Spleen (tissue), 11 donors: ENCODE measurements at regions not wholly inside any gene's neighbourhood (a gene's known extent, or its start where the extent isn't known, plus 50 kb on each side); places are given as distances from the start of the nearest gene placed in this dataset.

ENCODE experiments used
- DNase-seq: peaks from one replicate; pipeline ENCODE4 v3.0.0-alpha.2; 2020
- H3K27ac ChIP-seq, 8 donors: fragments of 200-600 bp; sonication (generic) in 7 of 8; 1 replicate in 4 of 8; 2 replicates in 4 of 8; pipeline versions ENCODE4 v1.5.0 to v1.8.0; 2016 to 2021; ENCODE audit warnings: inconsistent platforms in 4 of 8, mild to moderate bottlenecking in 4 of 8, moderate library complexity in 1 of 8
- H3K27me3 ChIP-seq, 7 donors: fragments of 200-600 bp; sonication (generic) in 6 of 7; replicated peaks in 1 of 7; 1 replicate in 4 of 7; 2 replicates in 3 of 7; pipeline versions ENCODE4 v1.5.0 to v1.8.0; 2016 to 2021; ENCODE audit warnings: inconsistent platforms in 3 of 7, mild to moderate bottlenecking in 1 of 7
- H3K36me3 ChIP-seq, 6 donors: fragments of 200-600 bp; sonication (generic) in 5 of 6; 1 replicate in 4 of 6; 2 replicates in 2 of 6; pipeline versions ENCODE4 v1.5.0 to v1.8.0; 2016 to 2021; ENCODE audit warnings: inconsistent platforms in 2 of 6
- H3K4me1 ChIP-seq, 6 donors: fragments of 200-600 bp; sonication (generic) in 5 of 6; 1 replicate in 3 of 6; 2 replicates in 3 of 6; pipeline versions ENCODE4 v1.5.0 to v1.8.0; 2016 to 2021; ENCODE audit warnings: inconsistent platforms in 3 of 6
- H3K4me3 ChIP-seq, 8 donors: fragments of 200-600 bp; sonication (generic) in 7 of 8; 1 replicate in 4 of 8; 2 replicates in 4 of 8; pipeline versions ENCODE4 v1.5.0 to v1.8.0; 2016 to 2021; ENCODE audit warnings: inconsistent platforms in 4 of 8, mild to moderate bottlenecking in 4 of 8, moderate library complexity in 2 of 8
- H3K9me3 ChIP-seq, 8 donors: fragments of 200-600 bp; sonication (generic) in 7 of 8; 1 replicate in 4 of 8; 2 replicates in 4 of 8; pipeline versions ENCODE4 v1.5.0 to v1.8.0; 2016 to 2021; ENCODE audit warnings: inconsistent platforms in 4 of 8
- POLR2A ChIP-seq, 3 donors: fragments of 450-650 bp; IDR thresholded peaks; one replicate each; pipeline ENCODE4 v1.5.1; 2017; ENCODE audit warnings: antibody characterized with exemption in 3 of 3, mild to moderate bottlenecking in 1 of 3
- POLR2AphosphoS5 ChIP-seq, 3 donors: sonication (generic); formaldehyde crosslinking; IDR thresholded peaks; one replicate each; pipeline ENCODE4 v1.5.1; 2017; ENCODE audit warnings: antibody characterized with exemption in 3 of 3
- WGBS, 5 donors: extraction: QIAGEN DNeasy Blood & Tissue Kit in 3 of 5; methylation state at CpG; one replicate each; pipeline versions ENCODE4 v1.1.5 to v1.1.7; 2013 to 2018; 5-methylcytosine and 5-hydroxymethylcytosine counted together
- intact Hi-C: fragments of 100-400 bp; cut with DNase I; formaldehyde crosslinking; loops from one replicate; pipeline ENCODE4 v1.15.0; 2023; ENCODE audit warnings: low total_unique reads
- TF ChIP-seq, protein P1 (sequence below), 11 experiments: fragments of 200-600 bp in 7 of 11; fragments of 450-650 bp in 4 of 11; sonication (generic) in 4 of 11; IDR thresholded peaks in 8 of 11; conservative IDR thresholded peaks in 3 of 11; 1 replicate in 7 of 11; 2 replicates in 4 of 11; pipeline versions ENCODE4 v1.4.0 to v1.8.0; 2016 to 2021; ENCODE audit warnings: antibody characterized with exemption in 11 of 11, inconsistent platforms in 4 of 11, mild to moderate bottlenecking in 1 of 11
- donor health status: healthy with polysubstance abuse.
- donor health status: DM: no; HTN: no; CAD: no; lungs with moderate emphysema.
- donor health status: DM: no; HTN: no; CAD: no.
- donor health status: Bipolar disorder and iron deficiency.
- donor health status: healthy.
- donor health status: DM: no; HTN: no; CAD: no.
- donor health status: DM: yes; HTN: yes; CAD: no.

DNA sequence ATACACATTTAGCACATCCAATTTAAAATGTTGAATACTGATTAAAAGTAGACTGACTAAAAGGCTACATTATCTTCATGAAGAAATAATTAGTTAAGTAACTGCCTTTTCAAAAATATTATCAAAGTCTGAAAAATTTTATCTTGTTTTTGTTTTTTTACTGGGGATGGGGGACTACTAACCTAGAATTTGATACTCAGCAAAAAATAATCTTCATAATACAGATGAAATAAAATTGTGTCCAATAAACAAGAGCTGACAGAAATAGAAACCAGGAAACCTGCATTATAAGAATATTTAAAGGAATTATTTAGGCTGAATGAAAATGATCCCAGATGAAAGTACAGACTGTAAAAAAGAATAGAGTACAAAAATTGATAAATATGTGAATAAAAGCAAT, 200.7 kb upstream of the RGPD4 start:
- Histone ChIP-seq H3K4me3 (no peak overlapping the region), H3K9me3 (peaks cover 0 to 60% (median 29%) of the 10 kb centered on the region in 8 donors), H3K27me3 (no peaks in the 10 kb centered on the region), H3K4me1 (no peaks in the 10 kb centered on the region), H3K27ac (no peak overlapping the region), H3K36me3 (no peaks in the 10 kb centered on the region)
- DNase-seq = no peak
- intact Hi-C loops = no loop called here
- no peak for TF ChIP-seq POLR2A (IDR thresholded peaks at IDR 0.05)

DNA sequence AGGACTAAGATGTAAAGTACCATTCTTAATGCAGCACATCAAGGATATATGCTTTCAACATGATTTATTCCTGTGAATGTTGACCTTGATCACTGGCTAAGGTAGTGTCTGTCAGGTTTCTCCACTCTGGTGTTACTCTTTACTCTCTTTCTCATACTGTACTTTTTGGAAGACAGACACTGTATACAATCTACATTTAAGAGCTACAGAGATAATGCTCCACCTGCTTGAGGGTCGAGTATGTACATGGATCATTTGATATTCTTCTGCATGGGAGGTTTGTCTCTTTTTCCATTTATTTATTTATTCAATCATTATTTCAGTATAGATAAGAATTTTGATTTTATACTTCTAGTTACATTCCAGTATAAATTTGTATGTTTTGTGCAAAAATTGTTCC, 199.5 kb upstream of the RGPD4 start:
- H3K27me3 ChIP-seq = no peaks in the 10 kb centered on the region
- H3K36me3 ChIP-seq = no peaks in the 10 kb centered on the region
- no peak for DNase-seq
- H3K27ac ChIP-seq = no peak overlapping the region
- H3K4me3 ChIP-seq = no peak overlapping the region
- 46 to 76% (median 75%) methylated on average over 1 of the region's 1 CpG for WGBS, 5 donors
- no peak for TF ChIP-seq POLR2AphosphoS5 (IDR thresholded peaks at IDR 0.05)
- TF ChIP-seq, protein P1, sequence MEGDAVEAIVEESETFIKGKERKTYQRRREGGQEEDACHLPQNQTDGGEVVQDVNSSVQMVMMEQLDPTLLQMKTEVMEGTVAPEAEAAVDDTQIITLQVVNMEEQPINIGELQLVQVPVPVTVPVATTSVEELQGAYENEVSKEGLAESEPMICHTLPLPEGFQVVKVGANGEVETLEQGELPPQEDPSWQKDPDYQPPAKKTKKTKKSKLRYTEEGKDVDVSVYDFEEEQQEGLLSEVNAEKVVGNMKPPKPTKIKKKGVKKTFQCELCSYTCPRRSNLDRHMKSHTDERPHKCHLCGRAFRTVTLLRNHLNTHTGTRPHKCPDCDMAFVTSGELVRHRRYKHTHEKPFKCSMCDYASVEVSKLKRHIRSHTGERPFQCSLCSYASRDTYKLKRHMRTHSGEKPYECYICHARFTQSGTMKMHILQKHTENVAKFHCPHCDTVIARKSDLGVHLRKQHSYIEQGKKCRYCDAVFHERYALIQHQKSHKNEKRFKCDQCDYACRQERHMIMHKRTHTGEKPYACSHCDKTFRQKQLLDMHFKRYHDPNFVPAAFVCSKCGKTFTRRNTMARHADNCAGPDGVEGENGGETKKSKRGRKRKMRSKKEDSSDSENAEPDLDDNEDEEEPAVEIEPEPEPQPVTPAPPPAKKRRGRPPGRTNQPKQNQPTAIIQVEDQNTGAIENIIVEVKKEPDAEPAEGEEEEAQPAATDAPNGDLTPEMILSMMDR (IDR thresholded peaks at IDR 0.05 in 8 of 11, conservative IDR thresholded peaks at IDR 0.05 in 3 of 11) = no peak
- no peak for TF ChIP-seq POLR2A (IDR thresholded peaks at IDR 0.05)
- intact Hi-C loops = no loop called here
- H3K9me3 ChIP-seq = peaks cover 0 to 70% (median 32%) of the 10 kb centered on the region in 8 donors
- no peaks in the 10 kb centered on the region for H3K4me1 ChIP-seq

DNA sequence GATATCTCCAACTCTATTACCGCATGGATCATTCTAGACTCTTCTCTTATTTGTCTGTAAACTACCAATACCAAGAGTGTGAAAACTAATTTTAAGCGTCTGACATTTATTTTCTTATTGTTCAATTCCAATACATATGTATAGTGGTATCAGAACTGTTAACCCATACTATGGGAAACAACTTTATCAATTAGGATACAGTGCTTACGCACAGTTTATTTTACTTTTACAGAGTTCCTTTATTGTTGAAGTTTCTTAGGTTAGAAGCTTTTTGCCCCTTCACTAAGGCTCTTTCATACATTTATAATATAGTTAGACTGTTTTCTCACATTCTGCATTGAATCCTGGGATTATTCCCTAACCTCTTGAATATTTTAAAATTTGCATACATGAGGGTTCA, 198.8 kb upstream of the RGPD4 start:
- DNase-seq = no peak
- WGBS, 5 donors = 89 to 95% (median 90%) methylated on average over 3 of the region's 3 CpGs
- H3K4me1 ChIP-seq = no peaks in the 10 kb centered on the region
- peaks cover 0 to 74% (median 34%) of the 10 kb centered on the region in 8 donors for H3K9me3 ChIP-seq
- intact Hi-C loops = no loop called here
- TF ChIP-seq POLR2A (IDR thresholded peaks at IDR 0.05) (no peak), POLR2AphosphoS5 (IDR thresholded peaks at IDR 0.05) (no peak)
- TF ChIP-seq, protein P1 (IDR thresholded peaks at IDR 0.05 in 8 of 11, conservative IDR thresholded peaks at IDR 0.05 in 3 of 11) = no peak
- no peaks in the 10 kb centered on the region for H3K27me3 ChIP-seq
- no peaks in the 10 kb centered on the region for H3K36me3 ChIP-seq
- H3K4me3 ChIP-seq = no peak overlapping the region
- H3K27ac ChIP-seq = no peak overlapping the region

DNA sequence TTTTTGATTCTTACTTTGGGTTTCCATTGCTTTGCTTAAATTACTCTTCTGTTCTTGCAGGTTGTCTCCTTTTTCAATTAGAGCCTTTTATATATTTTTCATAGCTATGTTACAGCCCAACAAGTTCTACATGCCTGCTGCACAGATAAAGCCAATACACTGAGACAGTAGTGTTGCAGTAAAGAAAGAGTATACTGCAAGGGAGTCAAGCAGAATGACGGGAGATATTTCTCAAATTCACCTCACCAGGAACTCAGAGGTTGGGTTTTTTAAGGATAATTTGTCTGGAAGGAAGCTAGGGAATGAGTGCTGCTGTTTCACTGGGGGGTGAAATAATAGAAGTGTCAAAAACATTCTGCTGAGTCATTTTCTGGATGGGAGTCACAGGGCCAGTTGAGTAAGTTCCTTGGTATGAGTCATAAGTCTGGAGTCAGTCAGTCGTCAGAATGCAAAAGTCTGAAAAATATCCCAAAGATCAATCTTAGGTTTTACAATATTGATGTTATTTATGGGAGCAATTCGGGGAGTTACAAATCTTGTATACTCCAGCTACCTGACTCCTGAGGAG, 193.0 kb upstream of the RGPD4 start:
- Histone ChIP-seq H3K36me3 (no peaks in the 10 kb centered on the region), H3K27me3 (no peaks in the 10 kb centered on the region), H3K27ac (no peak overlapping the region), H3K9me3 (peaks cover 0 to 61% (median 28%) of the 10 kb centered on the region in 8 donors), H3K4me1 (no peaks in the 10 kb centered on the region), H3K4me3 (no peak overlapping the region)
- intact Hi-C loops = no loop called here
- TF ChIP-seq POLR2A (IDR thresholded peaks at IDR 0.05) (no peak), POLR2AphosphoS5 (IDR thresholded peaks at IDR 0.05) (no peak)
- TF ChIP-seq, protein P1 (IDR thresholded peaks at IDR 0.05 in 8 of 11, conservative IDR thresholded peaks at IDR 0.05 in 3 of 11) = no peak
- no peak for DNase-seq
- 81 to 92% (median 86%) methylated on average over 3 of the region's 3 CpGs for WGBS, 5 donors

DNA sequence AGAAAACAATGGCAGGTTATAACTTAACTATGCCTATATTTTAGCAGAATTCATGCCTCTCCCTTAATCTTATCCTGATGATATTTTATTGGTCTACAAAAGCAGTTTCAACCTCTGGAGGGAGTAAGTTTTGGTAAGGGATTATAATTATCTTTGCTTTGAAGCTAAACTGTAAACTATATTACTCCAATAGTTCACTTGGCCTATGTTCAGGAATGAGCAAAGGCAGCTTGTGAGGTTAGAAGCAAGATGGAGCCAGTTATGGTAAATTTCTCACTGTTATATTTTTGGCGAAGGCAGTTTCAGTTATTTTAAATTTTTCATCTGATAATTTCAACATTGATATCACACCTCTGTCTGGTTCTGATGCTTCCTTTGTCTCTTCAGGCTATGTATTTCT, 192.5 kb upstream of the RGPD4 start:
- no peaks in the 10 kb centered on the region for H3K4me1 ChIP-seq
- no peak for DNase-seq
- intact Hi-C loops = no loop called here
- H3K9me3 ChIP-seq = peaks cover 0 to 56% (median 23%) of the 10 kb centered on the region in 8 donors
- 89 to 100% (median 93%) methylated on average over 1 of the region's 1 CpG for WGBS, 5 donors
- H3K27ac ChIP-seq = no peak overlapping the region
- H3K36me3 ChIP-seq = no peaks in the 10 kb centered on the region
- H3K27me3 ChIP-seq = no peaks in the 10 kb centered on the region
- H3K4me3 ChIP-seq = no peak overlapping the region
- TF ChIP-seq, protein P1 (IDR thresholded peaks at IDR 0.05 in 8 of 11, conservative IDR thresholded peaks at IDR 0.05 in 3 of 11) = no peak
- TF ChIP-seq POLR2AphosphoS5 (IDR thresholded peaks at IDR 0.05) (no peak), POLR2A (IDR thresholded peaks at IDR 0.05) (no peak)
